ENCODE measurements at regions not wholly inside any gene's neighbourhood (a gene's known extent, or its start where the extent isn't known, plus 50 kb on each side); places are given as distances from the start of the nearest gene placed in this dataset.

DNA sequence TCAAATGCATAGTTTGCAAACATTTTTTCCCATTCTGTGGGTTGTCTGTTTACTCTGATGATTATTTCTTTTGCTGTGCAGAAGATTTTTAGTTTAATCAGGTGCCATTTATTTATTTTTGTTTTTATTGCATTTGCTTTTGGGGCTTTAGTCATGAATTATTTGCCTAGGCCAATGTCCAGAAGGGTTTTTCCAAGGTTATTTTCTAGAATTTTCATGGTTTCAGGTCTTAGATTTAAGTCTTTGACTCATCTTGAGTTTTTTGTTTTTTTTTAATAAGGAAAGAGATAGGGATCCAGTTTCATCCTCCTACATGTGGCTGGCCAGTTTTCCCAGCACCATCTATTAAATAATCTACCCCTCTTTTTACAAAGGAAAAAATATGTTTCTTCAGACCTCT lies 57.2 kb upstream of the TMEM260 start:
- TF ChIP-seq CTBP1 (IDR thresholded peaks at IDR 0.05; ENCODE audit: borderline replicate concordance) (no peak), FOXK2 (IDR thresholded peaks at IDR 0.05) (no peak), FOXM1 (IDR thresholded peaks at IDR 0.05; ENCODE audit: borderline replicate concordance) (no peak)
